GM21390 (cell line): ENCODE measurements at regions not wholly inside any gene's neighbourhood (a gene's known extent, or its start where the extent isn't known, plus 50 kb on each side); places are given as distances from the start of the nearest gene placed in this dataset.

ENCODE experiments used
- ATAC-seq: cut with Tn5 transposase; IDR thresholded peaks from one replicate; pipeline ENCODE4 v1.9.1; 2021; ENCODE audit not compliant: unreplicated experiment

- no peak for ATAC-seq
These were observed 2603.2 kb downstream of the PCDH7 start for GRCh38 chr4:33323393-33323792.

DNA sequence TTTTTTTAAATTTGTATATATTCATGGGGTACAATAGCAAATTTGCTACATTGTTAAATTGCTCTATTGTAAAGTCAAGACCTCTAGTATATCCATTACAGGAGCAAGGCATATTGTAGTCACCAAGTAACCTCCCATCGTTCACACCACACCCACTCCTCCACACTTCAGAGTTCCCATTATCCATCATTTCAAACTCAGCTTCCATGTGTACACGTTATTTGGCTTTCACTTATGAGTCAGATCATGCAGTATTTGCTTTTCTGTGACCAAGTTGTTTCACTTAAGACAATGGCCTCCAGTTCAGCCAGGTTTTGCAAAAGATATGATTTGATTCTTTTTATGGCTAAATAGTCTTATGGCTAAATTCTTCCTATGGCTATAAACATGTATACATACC is 2614.2 kb downstream of the PCDH7 start:
- ATAC-seq, result no peak

GRCh38 chr4:33339762-33340161 is 2619.6 kb downstream of the PCDH7 start:
- no peak for ATAC-seq

- no peak for ATAC-seq
These were observed 2620.0 kb downstream of the PCDH7 start for GRCh38 chr4:33340168-33340567.

DNA sequence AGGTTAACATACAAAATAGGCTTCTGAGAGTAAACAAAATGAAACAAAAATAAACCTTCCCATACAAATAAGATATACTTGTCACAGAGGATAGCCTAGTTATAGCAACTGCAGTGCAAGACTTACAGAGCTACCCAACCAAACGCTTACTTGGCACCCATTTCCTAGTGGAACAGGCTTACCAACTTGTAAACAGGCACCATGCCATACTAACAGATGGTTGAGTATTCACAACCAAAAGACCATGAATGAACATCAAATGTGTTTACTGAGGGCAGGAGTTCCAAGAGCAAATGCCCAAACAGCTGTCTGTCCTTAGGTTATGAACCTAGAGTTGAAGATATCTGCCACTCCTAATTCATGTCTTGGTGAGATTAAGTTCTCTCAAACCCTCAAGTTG is 2629.2 kb downstream of the PCDH7 start:
- ATAC-seq, result no peak

GRCh38 chr4:33357121-33357520 is 2637.0 kb downstream of the PCDH7 start:
- ATAC-seq, result no peak

DNA sequence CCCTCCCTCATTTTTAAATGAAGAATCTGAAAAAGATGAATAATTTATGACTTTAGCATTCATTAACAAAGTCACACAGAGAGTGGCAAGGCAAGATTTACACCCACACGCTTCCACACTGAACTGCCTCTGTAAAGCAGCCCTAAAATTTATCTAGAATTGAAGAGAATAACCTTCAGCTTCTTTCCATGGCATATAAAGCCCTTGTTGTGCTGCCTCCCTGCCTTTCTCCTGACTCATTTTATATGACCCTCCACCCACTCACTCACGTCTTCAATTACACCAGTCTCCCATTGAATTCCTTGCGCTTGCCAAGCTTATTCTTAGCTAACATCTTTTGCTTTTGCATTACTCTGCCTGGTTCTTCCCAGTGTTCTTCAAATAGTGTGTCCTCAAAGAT is 2649.3 kb downstream of the PCDH7 start:
- no peak for ATAC-seq

- no peak for ATAC-seq
These were observed 2661.6 kb downstream of the PCDH7 start for GRCh38 chr4:33381816-33382215.

DNA sequence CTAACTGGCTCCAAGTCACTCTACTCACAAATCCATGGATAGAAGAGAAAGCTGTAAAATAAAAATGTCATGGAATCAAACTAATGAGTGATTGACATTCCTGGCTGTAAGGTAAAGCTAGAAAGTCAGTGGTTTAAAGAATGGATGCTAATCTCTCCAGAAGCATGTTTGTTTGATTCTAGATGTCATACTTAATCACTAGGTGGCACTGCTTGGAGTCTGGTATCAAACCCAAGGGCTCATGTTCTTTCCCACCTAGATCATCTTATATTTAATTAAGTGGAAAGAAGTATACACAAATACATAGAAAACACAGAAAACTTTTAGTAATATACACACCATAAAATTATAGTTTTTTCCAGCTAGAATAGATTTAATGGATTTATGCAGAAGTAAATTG is 2666.6 kb downstream of the PCDH7 start:
- ATAC-seq, result no peak

DNA sequence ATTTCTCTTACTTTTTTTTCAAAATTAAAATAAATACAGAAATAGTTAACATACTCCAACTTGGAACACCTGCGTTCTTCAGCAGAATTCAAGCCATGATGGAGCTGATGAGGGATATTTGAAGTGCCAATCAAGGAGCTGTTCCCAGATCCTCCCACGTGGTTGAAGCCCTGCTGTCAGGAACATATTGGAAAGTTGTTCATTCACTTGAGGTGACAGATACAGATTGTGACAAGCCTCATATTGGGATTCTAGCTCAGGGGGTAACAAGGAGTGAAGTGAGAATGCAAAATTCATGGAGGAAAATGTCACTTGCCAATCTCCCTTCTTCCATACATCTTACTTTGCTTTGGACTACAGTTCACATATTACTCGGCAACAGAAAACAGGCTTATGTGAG is 2670.8 kb downstream of the PCDH7 start:
- no peak for ATAC-seq

DNA sequence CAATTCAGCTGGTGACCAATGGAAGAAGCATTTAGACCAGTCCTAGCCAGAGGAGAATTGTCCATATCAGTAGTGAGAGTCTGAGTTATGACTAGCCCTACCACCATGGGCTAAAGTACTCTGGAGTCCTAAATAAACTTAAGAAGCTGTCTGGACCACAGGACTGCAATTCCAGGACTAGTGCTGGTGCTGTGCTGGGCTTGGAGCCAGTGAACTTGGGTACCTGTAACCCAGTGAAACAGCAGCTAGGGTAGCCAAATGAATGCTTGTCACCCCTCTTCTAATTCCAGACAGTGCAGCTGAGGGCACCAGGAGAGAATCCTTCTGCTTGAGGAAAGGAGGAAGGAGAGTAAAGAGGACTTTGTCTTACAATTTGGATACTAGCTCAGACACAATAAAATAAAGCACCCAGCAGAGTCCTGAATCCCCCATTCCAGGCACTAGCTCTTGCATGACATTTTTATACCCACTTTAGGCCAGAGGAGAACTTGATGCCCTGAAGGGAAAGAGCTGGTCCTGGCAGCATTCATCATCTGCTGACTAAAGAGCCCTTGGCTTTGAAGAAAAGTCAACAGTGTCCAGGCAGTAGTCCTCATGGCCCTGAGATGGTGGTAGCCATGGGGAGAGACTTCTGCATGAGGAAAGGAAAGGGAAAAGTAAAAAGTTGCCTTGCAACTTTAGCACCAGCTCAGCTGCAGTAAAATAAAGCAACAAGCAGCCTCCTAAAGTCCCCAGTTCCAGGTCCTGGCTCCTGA is 2675.7 kb downstream of the PCDH7 start:
- ATAC-seq, result no peak

- no peak for ATAC-seq
These were observed 2680.3 kb downstream of the PCDH7 start for GRCh38 chr4:33400504-33400903.

DNA sequence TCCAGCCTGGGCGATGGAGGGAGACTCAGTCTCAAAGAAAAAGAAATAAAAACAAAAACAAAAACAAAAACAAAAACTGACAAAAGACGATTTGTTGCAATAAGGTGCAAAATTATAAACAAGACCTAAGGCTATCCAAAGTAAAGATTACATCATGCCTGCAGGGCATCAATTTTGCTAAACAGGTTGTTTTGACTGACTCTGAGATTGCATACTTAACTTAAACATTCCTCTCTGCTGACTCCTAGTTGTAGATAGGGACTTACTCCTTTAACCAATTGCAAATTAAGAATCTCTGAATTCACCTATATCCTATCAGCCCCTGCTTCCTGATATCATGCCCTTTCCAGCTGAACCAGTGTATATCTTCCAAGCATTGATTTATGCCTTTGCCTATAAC is 2687.3 kb downstream of the PCDH7 start:
- ATAC-seq, result no peak

GRCh38 chr4:33411182-33411581 is 2691.0 kb downstream of the PCDH7 start:
- no peak for ATAC-seq

- no peak for ATAC-seq
These were observed 2701.7 kb downstream of the PCDH7 start for GRCh38 chr4:33421887-33422286.

GRCh38 chr4:33422656-33423055 is 2702.5 kb downstream of the PCDH7 start:
- no peak for ATAC-seq

GRCh38 chr4:33425936-33426335 is 2705.8 kb downstream of the PCDH7 start:
- no peak for ATAC-seq

- ATAC-seq, result no peak
These were observed 2707.5 kb downstream of the PCDH7 start for GRCh38 chr4:33427676-33428075.

GRCh38 chr4:33429971-33430370 is 2709.8 kb downstream of the PCDH7 start:
- no peak for ATAC-seq

DNA sequence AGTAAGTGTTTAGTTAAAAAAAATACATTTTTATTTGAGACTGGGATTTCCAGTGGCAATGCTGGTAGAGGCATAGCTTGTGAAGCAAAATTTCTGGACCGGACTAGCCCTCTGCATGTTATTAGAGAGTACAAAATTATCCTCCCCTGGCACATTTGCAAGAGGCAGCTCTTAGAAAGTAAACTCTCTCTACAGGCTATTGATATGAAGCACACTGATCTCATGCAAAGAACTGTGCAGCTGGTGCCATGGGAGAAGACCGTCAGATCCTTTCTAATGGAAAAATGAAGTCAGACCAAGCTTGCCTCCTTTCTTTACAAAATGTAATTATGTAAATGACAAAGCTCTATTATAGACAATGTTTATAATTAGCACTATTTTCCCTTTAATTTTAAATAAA is 2717.2 kb downstream of the PCDH7 start:
- ATAC-seq, result no peak

- ATAC-seq, result no peak
These were observed 2726.8 kb downstream of the PCDH7 start for GRCh38 chr4:33446953-33447352.

DNA sequence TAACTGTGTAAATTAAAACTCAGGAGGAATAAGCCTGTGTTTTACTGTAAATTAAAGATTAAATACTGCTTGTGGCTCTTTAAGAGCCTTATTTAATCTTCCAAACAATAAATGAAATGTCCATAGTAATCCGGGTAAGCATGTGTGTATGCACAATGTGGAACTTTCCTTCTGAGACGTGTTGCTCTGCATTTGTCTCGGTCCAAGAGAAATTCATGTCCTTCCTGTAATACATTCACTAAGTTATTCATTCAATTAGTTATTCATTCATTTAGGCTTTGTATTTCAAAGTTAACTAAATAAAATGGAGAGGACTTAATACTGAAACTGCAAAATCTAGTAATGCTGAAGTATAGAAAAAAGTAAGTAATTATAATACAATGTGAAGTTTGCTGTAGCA is 2728.8 kb downstream of the PCDH7 start:
- ATAC-seq, result no peak

GRCh38 chr4:33453436-33453835 is 2733.3 kb downstream of the PCDH7 start:
- ATAC-seq, result no peak
